AG09309 (cell line): ENCODE measurements at regions not wholly inside any gene's neighbourhood (a gene's known extent, or its start where the extent isn't known, plus 50 kb on each side); places are given as distances from the start of the nearest gene placed in this dataset.

Experiments
- DNase-seq: peaks from one replicate; pipeline ENCODE4 v3.0.0-alpha.2; 2010; ENCODE audit warnings: low read depth
- H3K4me3 ChIP-seq: 2 replicates; pipeline ENCODE4 v1.5.1; 2011; ENCODE audit warnings: mild to moderate bottlenecking, low read depth, low read length, moderate library complexity; ENCODE audit not compliant: control insufficient read depth
- CTCF ChIP-seq: IDR thresholded peaks from 2 replicates; pipeline ENCODE4 v1.5.1; 2011; ENCODE audit warnings: mild to moderate bottlenecking, low read depth, low read length, inconsistent platforms; ENCODE audit not compliant: insufficient read depth, control insufficient read depth; ENCODE audit errors: missing control alignments

GRCh38 chr9:79912318-79913070 is 340.7 kb downstream of the TLE4 start:
- no peak for TF ChIP-seq CTCF
- DNase-seq = no peak
- H3K4me3 ChIP-seq = no peak overlapping the region

GRCh38 chr9:79911724-79912123 is 340.0 kb downstream of the TLE4 start:
- DNase-seq = no peak
- TF ChIP-seq CTCF = no peak
- H3K4me3 ChIP-seq = no peak overlapping the region

GRCh38 chr9:79902825-79903600 is 331.2 kb downstream of the TLE4 start:
- DNase-seq = no peak
- TF ChIP-seq CTCF = no peak
- no peak overlapping the region for H3K4me3 ChIP-seq

GRCh38 chr9:79900754-79901153 is 329.0 kb downstream of the TLE4 start:
- no peak for DNase-seq
- TF ChIP-seq CTCF = no peak
- H3K4me3 ChIP-seq = no peak overlapping the region

GRCh38 chr9:79896390-79896980 is 324.7 kb downstream of the TLE4 start:
- no peak for TF ChIP-seq CTCF
- DNase-seq = peak; percentile 37
- no peak overlapping the region for H3K4me3 ChIP-seq

GRCh38 chr9:79895232-79895631 is 323.5 kb downstream of the TLE4 start:
- no peak for DNase-seq
- TF ChIP-seq CTCF = no peak

More at GRCh38 chr9:79895232-79895631, 323.5 kb downstream of the TLE4 start:
- H3K4me3 ChIP-seq = no peak overlapping the region
